ENCODE measurements at regions not wholly inside any gene's neighbourhood (a gene's known extent, or its start where the extent isn't known, plus 50 kb on each side); places are given as distances from the start of the nearest gene placed in this dataset.

DNA sequence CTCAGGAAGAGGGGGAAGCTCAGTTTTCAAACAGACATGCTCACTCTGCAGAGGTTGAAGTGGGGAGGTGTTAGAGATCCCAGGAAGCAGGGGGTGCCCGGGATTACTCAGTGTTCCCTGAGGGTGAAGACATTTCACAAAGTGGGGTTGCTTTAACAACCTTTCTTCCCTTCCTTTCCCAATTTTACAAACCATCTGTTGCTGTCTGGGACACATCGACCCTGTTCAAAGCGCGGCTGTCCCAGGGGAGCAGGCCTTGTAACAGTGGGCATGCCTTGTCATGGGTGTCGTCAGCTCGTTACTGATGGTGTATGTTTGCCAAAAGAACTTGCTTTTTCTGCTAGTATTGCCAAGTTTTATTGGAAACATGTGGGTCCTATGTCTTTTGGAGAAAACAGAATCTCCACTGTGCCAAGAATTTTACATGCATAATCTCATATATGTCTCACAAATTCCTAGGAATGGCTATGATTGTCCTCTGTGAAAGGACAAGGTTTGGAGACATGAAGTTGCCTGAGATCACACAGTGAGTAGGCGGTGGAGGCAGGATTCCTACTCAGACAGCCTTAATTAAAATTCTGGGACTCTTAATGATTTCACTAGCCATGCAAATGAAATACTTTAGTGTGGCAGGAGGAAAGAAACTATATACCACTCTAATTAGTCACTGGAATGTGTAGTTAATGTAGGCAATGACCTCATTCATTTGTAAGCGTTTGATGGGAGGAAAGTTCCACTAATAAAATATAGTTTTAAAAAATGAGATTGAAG, 198.9 kb downstream of the NXNL2 start:
- Histone ChIP-seq H3K9me3 (peaks cover 0 to 4% of the 10 kb centered on the region in 2 donors), H3K27ac (no peak overlapping the region), H3K27me3 (no peaks in the 10 kb centered on the region), H3K4me1 (peaks cover 0 to 6% of the 10 kb centered on the region in 2 donors), H3K36me3 (no peaks in the 10 kb centered on the region), H3K4me3 (no peak overlapping the region)
- intact Hi-C loops (cut with DNase I) = loop anchor here (5.0 kb wide), 3 partner anchors 43 to 263 kb away; no protein-coding TSS in a partner anchor
- peak in 1 of 2 donors; percentile 75 for DNase-seq (ENCODE audit: low spot score in 2 of 2)
- TF ChIP-seq CTCF (IDR thresholded peaks at IDR 0.05) = no peak

DNA sequence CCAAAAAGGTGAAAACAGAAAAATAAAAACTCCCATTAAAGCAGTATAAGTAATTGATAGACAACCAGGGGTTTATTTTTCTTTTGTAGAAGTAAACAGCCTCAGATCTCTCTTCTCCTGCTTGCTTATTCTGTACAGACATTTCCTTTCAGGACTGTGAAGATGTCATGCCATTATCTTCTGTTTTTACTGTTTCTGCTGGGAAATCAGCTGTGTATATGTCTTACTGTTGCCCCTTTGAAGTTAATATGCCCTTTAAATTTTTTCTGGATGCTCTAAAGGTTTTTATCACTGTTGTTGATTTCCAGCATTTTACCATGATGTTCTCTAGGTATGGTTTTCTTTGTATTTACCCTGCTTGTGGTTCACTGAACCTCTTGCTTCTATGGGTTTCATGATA, 199.5 kb downstream of the NXNL2 start:
- H3K27me3 ChIP-seq = no peaks in the 10 kb centered on the region
- no peak overlapping the region for H3K4me3 ChIP-seq
- DNase-seq (ENCODE audit: low spot score in 2 of 2) = no peak
- intact Hi-C loops (cut with DNase I) = loop anchor here (5.0 kb wide), 3 partner anchors 43 to 263 kb away; no protein-coding TSS in a partner anchor
- H3K9me3 ChIP-seq = peaks cover 0 to 4% of the 10 kb centered on the region in 2 donors
- peaks cover 0 to 6% of the 10 kb centered on the region in 2 donors for H3K4me1 ChIP-seq
- H3K27ac ChIP-seq = no peak overlapping the region
- no peak for TF ChIP-seq CTCF (IDR thresholded peaks at IDR 0.05)
- no peaks in the 10 kb centered on the region for H3K36me3 ChIP-seq

DNA sequence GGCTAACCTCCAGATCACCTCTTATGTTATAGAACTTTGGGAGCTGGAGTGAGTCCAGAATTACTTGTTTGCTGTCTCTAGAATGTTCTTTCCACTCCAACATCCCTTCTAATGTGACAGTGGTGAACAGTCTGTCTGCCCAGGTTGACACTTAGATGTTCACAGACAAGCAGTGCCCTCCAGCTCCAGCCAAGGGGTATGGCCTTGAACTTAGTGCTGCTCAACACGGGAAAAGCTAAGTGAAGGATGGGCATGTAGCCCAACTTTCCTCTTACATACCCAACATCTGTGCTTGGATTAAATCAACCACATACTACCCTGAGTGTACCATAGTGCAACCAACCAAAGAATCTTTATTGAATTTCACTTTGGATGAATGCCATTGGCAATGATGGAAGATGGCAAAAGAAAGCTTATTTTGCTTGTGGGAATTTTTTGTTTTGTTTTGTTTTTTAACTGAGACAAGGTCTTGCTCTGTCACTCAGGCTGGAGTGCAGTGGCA, 201.2 kb downstream of the NXNL2 start:
- Histone ChIP-seq H3K36me3 (no peaks in the 10 kb centered on the region), H3K27me3 (no peaks in the 10 kb centered on the region), H3K4me3 (no peak overlapping the region), H3K4me1 (peaks cover 0 to 6% of the 10 kb centered on the region in 2 donors), H3K27ac (no peak overlapping the region), H3K9me3 (peaks cover 0 to 4% of the 10 kb centered on the region in 2 donors)
- intact Hi-C loops (cut with DNase I) = no loop called here
- no peak for TF ChIP-seq CTCF (IDR thresholded peaks at IDR 0.05)
- DNase-seq (ENCODE audit: low spot score in 2 of 2) = no peak

DNA sequence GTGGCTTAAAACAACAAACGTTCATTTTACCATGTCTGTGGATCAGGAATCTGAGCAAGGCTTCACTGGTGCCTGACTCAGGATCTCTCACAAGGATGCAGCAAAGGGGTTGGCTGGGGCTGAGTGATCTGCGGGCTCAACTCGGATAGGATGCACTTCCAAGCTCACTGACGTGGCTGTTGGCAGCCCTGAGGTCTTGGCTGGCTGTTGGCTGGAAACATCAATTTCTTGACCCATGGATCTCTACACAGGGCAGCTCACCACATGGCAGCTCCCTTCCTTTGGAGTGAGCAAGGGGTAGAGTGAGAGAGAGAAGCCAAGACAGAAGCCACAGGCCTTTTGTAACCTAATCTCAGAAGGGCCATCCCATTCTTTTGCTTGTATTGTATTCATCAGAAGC, 202.1 kb downstream of the NXNL2 start:
- H3K27ac ChIP-seq = no peak overlapping the region
- DNase-seq (ENCODE audit: low spot score in 2 of 2) = no peak
- no peak for TF ChIP-seq CTCF (IDR thresholded peaks at IDR 0.05)
- no peaks in the 10 kb centered on the region for H3K36me3 ChIP-seq
- no peaks in the 10 kb centered on the region for H3K27me3 ChIP-seq
- intact Hi-C loops (cut with DNase I) = no loop called here
- H3K4me1 ChIP-seq = peaks cover 0 to 3% of the 10 kb centered on the region in 2 donors
- peaks cover 0 to 4% of the 10 kb centered on the region in 2 donors for H3K9me3 ChIP-seq
- H3K4me3 ChIP-seq = no peak overlapping the region

DNA sequence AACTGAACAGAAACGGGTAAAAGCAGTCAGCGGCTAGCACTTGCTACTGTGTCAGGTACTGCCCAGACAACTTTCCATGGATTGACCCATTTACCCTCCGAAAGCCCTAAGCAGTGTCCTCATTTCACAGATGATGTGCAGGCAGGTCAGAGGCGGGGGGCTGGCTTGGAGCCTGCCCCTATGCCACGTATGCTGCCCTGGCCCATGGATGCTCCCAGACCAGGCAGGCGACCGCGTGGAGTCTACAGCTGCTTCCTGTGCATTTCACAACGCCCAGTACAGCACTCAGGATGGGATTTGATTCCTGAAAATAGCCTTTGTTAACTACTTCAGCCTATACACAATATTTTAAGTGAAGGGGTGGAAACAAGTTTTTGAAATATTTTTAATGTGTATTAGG, 202.9 kb downstream of the NXNL2 start:
- Histone ChIP-seq H3K27ac (no peak overlapping the region), H3K27me3 (no peaks in the 10 kb centered on the region), H3K4me1 (no peaks in the 10 kb centered on the region), H3K4me3 (no peak overlapping the region), H3K36me3 (no peaks in the 10 kb centered on the region), H3K9me3 (peaks cover 0 to 4% of the 10 kb centered on the region in 2 donors)
- no peak for DNase-seq (ENCODE audit: low spot score in 2 of 2)
- TF ChIP-seq CTCF (IDR thresholded peaks at IDR 0.05) = no peak
- intact Hi-C loops (cut with DNase I) = no loop called here
